ENCODE measurements at regions not wholly inside any gene's neighbourhood (a gene's known extent, or its start where the extent isn't known, plus 50 kb on each side); places are given as distances from the start of the nearest gene placed in this dataset.

- TF ChIP-seq CTCF (IDR thresholded peaks at IDR 0.05) = no peak
- no peak for TF ChIP-seq GABPA (IDR thresholded peaks at IDR 0.05; ENCODE audit: low read depth)
- TF ChIP-seq REST (IDR thresholded peaks at IDR 0.05; ENCODE audit: low read depth, low read length) = no peak
- TF ChIP-seq NRF1 (IDR thresholded peaks at IDR 0.05; ENCODE audit: low read depth, low read length) = no peak
- no peak for TF ChIP-seq EP300 (IDR thresholded peaks at IDR 0.05; ENCODE audit: borderline replicate concordance in 1 of 2, low read depth in 1 of 2, low read length in 1 of 2)
- no peak for TF ChIP-seq USF2 (IDR thresholded peaks at IDR 0.05; ENCODE audit: borderline replicate concordance, low read depth, low read length)
- TF ChIP-seq SMC3 (IDR thresholded peaks at IDR 0.05; ENCODE audit: low read depth, low read length) = no peak
- TF ChIP-seq, protein P1, sequence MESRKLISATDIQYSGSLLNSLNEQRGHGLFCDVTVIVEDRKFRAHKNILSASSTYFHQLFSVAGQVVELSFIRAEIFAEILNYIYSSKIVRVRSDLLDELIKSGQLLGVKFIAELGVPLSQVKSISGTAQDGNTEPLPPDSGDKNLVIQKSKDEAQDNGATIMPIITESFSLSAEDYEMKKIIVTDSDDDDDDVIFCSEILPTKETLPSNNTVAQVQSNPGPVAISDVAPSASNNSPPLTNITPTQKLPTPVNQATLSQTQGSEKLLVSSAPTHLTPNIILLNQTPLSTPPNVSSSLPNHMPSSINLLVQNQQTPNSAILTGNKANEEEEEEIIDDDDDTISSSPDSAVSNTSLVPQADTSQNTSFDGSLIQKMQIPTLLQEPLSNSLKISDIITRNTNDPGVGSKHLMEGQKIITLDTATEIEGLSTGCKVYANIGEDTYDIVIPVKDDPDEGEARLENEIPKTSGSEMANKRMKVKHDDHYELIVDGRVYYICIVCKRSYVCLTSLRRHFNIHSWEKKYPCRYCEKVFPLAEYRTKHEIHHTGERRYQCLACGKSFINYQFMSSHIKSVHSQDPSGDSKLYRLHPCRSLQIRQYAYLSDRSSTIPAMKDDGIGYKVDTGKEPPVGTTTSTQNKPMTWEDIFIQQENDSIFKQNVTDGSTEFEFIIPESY (IDR thresholded peaks at IDR 0.05; ENCODE audit: borderline replicate concordance, low read depth) = no peak
- TF ChIP-seq RAD21 (IDR thresholded peaks at IDR 0.05; ENCODE audit: low read length) = no peak
Observed at GRCh38 chr13:106680796-106681472, 113.0 kb upstream of the ARGLU1 start.
